H9 (cell line): ENCODE measurements at regions not wholly inside any gene's neighbourhood (a gene's known extent, or its start where the extent isn't known, plus 50 kb on each side); places are given as distances from the start of the nearest gene placed in this dataset.

Source experiments
- DNase-seq: peaks from one replicate; pipeline ENCODE4 v3.0.0-alpha.2; 2017
- H2AFZ ChIP-seq: one replicate; pipeline ENCODE4 v1.6.1; 2013; ENCODE audit warnings: mild to moderate bottlenecking, low read length, control low read depth, moderate library complexity
- H2AK5ac ChIP-seq: 2 replicates; pipeline ENCODE4 v1.6.1; 2013; ENCODE audit warnings: low read length, control low read depth, mixed read lengths; ENCODE audit not compliant: insufficient read length
- H2BK120ac ChIP-seq: one replicate; pipeline ENCODE4 v1.6.1; 2013; ENCODE audit warnings: low read depth, mild to moderate bottlenecking, low read length, control low read depth, inconsistent platforms; ENCODE audit not compliant: poor library complexity, severe bottlenecking
- H2BK12ac ChIP-seq: 2 replicates; pipeline ENCODE4 v1.6.1; 2013; ENCODE audit warnings: low read length, control low read depth, mixed read lengths, low read depth; ENCODE audit not compliant: insufficient read length
- H2BK15ac ChIP-seq: 2 replicates; pipeline ENCODE4 v1.6.1; 2013; ENCODE audit warnings: low read depth, low read length, control low read depth
- H2BK20ac ChIP-seq: one replicate; pipeline ENCODE4 v1.6.1; 2013; ENCODE audit warnings: low read depth, mild to moderate bottlenecking, low read length, control low read depth, inconsistent platforms; ENCODE audit not compliant: poor library complexity, severe bottlenecking
- H2BK5ac ChIP-seq: 2 replicates; pipeline ENCODE4 v1.6.1; 2013; ENCODE audit warnings: low read length, control low read depth, mixed read lengths; ENCODE audit not compliant: insufficient read length
- H3K14ac ChIP-seq: 2 replicates; pipeline ENCODE4 v1.6.1; 2013; ENCODE audit warnings: low read length, control low read depth; ENCODE audit not compliant: insufficient read depth
- H3K18ac ChIP-seq: 2 replicates; pipeline ENCODE4 v1.6.1; 2013; ENCODE audit warnings: low read depth, mild to moderate bottlenecking, mixed read lengths, low read length, control low read depth; ENCODE audit not compliant: insufficient read length
- H3K23ac ChIP-seq: 2 replicates; pipeline ENCODE4 v1.6.1; 2013; ENCODE audit warnings: low read length, control low read depth, mixed read lengths, low read depth; ENCODE audit not compliant: insufficient read length
- H3K23me2 ChIP-seq: 2 replicates; pipeline ENCODE4 v1.6.1; 2013; ENCODE audit warnings: low read depth, mild to moderate bottlenecking, mixed read lengths, low read length, control low read depth; ENCODE audit not compliant: insufficient read length, poor library complexity, severe bottlenecking
- H3K27ac ChIP-seq: 2 replicates; pipeline ENCODE4 v1.5.1; 2013; ENCODE audit warnings: low read length, control low read depth, mixed read lengths, low read depth; ENCODE audit not compliant: insufficient read length
- H3K27me3 ChIP-seq: 2 replicates; pipeline ENCODE4 v1.6.1; 2013; ENCODE audit warnings: low read length, control low read depth, inconsistent platforms; ENCODE audit not compliant: insufficient read depth
- H3K4ac ChIP-seq: 2 replicates; pipeline ENCODE4 v1.6.1; 2013; ENCODE audit warnings: low read depth, mild to moderate bottlenecking, control low read depth, inconsistent platforms, low read length, moderate library complexity
- H3K4me1 ChIP-seq: 2 replicates; pipeline ENCODE4 v1.6.1; 2013; ENCODE audit warnings: low read length, control low read depth, inconsistent platforms; ENCODE audit not compliant: insufficient read depth
- H3K4me2 ChIP-seq: 2 replicates; pipeline ENCODE4 v1.6.1; 2013; ENCODE audit warnings: low read length, control low read depth, mixed read lengths; ENCODE audit not compliant: insufficient read length, insufficient read depth
- H3K56ac ChIP-seq: 2 replicates; pipeline ENCODE4 v1.6.1; 2013; ENCODE audit warnings: low read depth, mild to moderate bottlenecking, mixed read lengths, low read length, control low read depth; ENCODE audit not compliant: insufficient read length
- H3K79me1 ChIP-seq: 2 replicates; pipeline ENCODE4 v1.6.1; 2013; ENCODE audit warnings: low read depth, mild to moderate bottlenecking, moderate library complexity, low read length, control low read depth, inconsistent platforms; ENCODE audit not compliant: insufficient read depth, poor library complexity, severe bottlenecking
- H3K79me2 ChIP-seq: 2 replicates; pipeline ENCODE4 v1.6.1; 2013; ENCODE audit warnings: low read length, control low read depth, inconsistent platforms; ENCODE audit not compliant: insufficient read depth
- H3K9ac ChIP-seq: 2 replicates; pipeline ENCODE4 v1.6.1; 2013; ENCODE audit warnings: low read length, control low read depth, mixed read lengths; ENCODE audit not compliant: insufficient read length; ENCODE audit errors: extremely low read depth
- H3K9me3 ChIP-seq: one replicate; pipeline ENCODE4 v1.6.1; 2013; ENCODE audit warnings: low read depth, low read length, inconsistent platforms; ENCODE audit not compliant: control insufficient read depth
- H3T11ph ChIP-seq: one replicate; pipeline ENCODE4 v1.6.1; 2013; ENCODE audit warnings: mild to moderate bottlenecking, low read length, control low read depth, inconsistent platforms
- H4K20me1 ChIP-seq: one replicate; pipeline ENCODE4 v1.6.1; 2013; ENCODE audit not compliant: control insufficient read depth, insufficient read length, insufficient read depth
- H4K5ac ChIP-seq: 2 replicates; pipeline ENCODE4 v1.6.1; 2013; ENCODE audit warnings: low read depth, mild to moderate bottlenecking, mixed read lengths, low read length, control low read depth; ENCODE audit not compliant: insufficient read length
- H4K8ac ChIP-seq: replicated peaks from 2 replicates; pipeline ENCODE4 v1.6.1; 2013; ENCODE audit warnings: low read length, control low read depth, mixed read lengths, low read depth; ENCODE audit not compliant: insufficient read length
- H4K91ac ChIP-seq: 2 replicates; pipeline ENCODE4 v1.6.1; 2013; ENCODE audit warnings: low read depth, mild to moderate bottlenecking, moderate library complexity, mixed read lengths, low read length, control low read depth; ENCODE audit not compliant: insufficient read length
- H3K27ac Mint-ChIP-seq, 3 experiments: 2 replicates in 2 of 3; 3 replicates in 1 of 3; pipeline ENCODE4 v1.8.0; 2020 to 2021; ENCODE audit warnings: mixed read lengths in 3 of 3, mild to moderate bottlenecking in 1 of 3, moderate library complexity in 1 of 3
- H3K27me3 Mint-ChIP-seq: 2 replicates; pipeline ENCODE4 v1.8.0; 2021; ENCODE audit warnings: low read depth, mild to moderate bottlenecking, moderate library complexity, mixed read lengths
- H3K36me3 Mint-ChIP-seq, 3 experiments: 2 replicates in 2 of 3; 3 replicates in 1 of 3; pipeline ENCODE4 v1.8.0; 2020 to 2021; ENCODE audit warnings: low read depth in 3 of 3, mixed read lengths in 3 of 3; ENCODE audit not compliant: insufficient read depth in 1 of 3
- H3K4me1 Mint-ChIP-seq, 2 experiments: 2 replicates each; pipeline ENCODE4 v1.8.0; 2020; ENCODE audit warnings: mixed read lengths in 2 of 2
- H3K4me3 Mint-ChIP-seq, 2 experiments: 2 replicates in 1 of 2; 3 replicates in 1 of 2; pipeline ENCODE4 v1.8.0; 2020 to 2021; ENCODE audit warnings: mild to moderate bottlenecking in 2 of 2, mixed read lengths in 2 of 2, moderate library complexity in 1 of 2
- H3K9me3 Mint-ChIP-seq, 2 experiments: 2 replicates in 1 of 2; 3 replicates in 1 of 2; pipeline ENCODE4 v1.8.0; 2020; ENCODE audit warnings: mild to moderate bottlenecking in 2 of 2, mixed read lengths in 2 of 2, moderate library complexity in 1 of 2
- WGBS: extraction: QIAGEN DNeasy Blood & Tissue Kit; methylation state at CpG from one replicate; pipeline ENCODE4 v1.1.7; 2013; ENCODE audit warnings: missing lambda C conversion rate, low lambda C conversion rate, mixed read lengths; ENCODE audit not compliant: insufficient read length; ENCODE audit errors: extremely low coverage; 5-methylcytosine and 5-hydroxymethylcytosine counted together
- TF ChIP-seq, protein P1 (sequence below): fragments of 200-600 bp; sonication (generic); conservative IDR thresholded peaks from 3 replicates; pipeline ENCODE4 v1.8.0; 2021; ENCODE audit warnings: antibody characterized with exemption, mild to moderate bottlenecking

DNA sequence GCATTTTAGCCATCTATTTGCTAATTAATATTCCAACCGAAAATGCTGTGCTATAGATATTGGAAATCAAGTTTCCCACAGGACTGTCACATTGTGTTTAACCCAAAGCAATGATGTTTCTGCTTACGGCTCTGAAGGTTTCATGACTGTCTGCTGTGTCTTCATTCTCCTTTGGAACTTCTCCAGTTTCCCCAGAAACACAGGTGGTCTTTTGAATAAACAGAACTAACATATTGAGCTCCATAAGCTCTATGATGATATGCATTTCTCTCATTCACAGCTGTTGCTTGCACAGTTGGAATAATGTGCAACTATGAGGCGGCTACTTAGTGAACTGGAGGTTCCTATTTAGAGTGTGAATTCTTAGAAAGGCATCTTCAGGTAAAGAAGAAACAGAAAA is 266.0 kb upstream of the ID4 start:
- no peaks in the 10 kb centered on the region for H3K27me3 Mint-ChIP-seq
- Histone ChIP-seq H3K9ac (no peak overlapping the region), H3K79me1 (no peaks in the 10 kb centered on the region), H3K4me2 (no peak overlapping the region), H3K27me3 (no peaks in the 10 kb centered on the region), H3K18ac (no peak overlapping the region), H3T11ph (no peak overlapping the region), H4K91ac (no peak overlapping the region), H2BK120ac (no peak overlapping the region), H2AK5ac (no peak overlapping the region), H2AFZ (no peak overlapping the region), H2BK15ac (no peak overlapping the region), H3K79me2 (no peaks in the 10 kb centered on the region), H2BK20ac (no peak overlapping the region), H3K23me2 (no peaks in the 10 kb centered on the region), H3K4me1 (no peaks in the 10 kb centered on the region), H4K5ac (no peak overlapping the region), H2BK12ac (no peak overlapping the region), H3K14ac (no peak overlapping the region), H3K56ac (no peak overlapping the region), H2BK5ac (no peak overlapping the region), H4K20me1 (no peaks in the 10 kb centered on the region), H4K8ac (no peak overlapping the region), H3K23ac (no peak overlapping the region), H3K4ac (no peak overlapping the region), H3K9me3 (no peaks in the 10 kb centered on the region), H3K27ac (no peak overlapping the region)
- TF ChIP-seq, protein P1, sequence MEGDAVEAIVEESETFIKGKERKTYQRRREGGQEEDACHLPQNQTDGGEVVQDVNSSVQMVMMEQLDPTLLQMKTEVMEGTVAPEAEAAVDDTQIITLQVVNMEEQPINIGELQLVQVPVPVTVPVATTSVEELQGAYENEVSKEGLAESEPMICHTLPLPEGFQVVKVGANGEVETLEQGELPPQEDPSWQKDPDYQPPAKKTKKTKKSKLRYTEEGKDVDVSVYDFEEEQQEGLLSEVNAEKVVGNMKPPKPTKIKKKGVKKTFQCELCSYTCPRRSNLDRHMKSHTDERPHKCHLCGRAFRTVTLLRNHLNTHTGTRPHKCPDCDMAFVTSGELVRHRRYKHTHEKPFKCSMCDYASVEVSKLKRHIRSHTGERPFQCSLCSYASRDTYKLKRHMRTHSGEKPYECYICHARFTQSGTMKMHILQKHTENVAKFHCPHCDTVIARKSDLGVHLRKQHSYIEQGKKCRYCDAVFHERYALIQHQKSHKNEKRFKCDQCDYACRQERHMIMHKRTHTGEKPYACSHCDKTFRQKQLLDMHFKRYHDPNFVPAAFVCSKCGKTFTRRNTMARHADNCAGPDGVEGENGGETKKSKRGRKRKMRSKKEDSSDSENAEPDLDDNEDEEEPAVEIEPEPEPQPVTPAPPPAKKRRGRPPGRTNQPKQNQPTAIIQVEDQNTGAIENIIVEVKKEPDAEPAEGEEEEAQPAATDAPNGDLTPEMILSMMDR: no peak
- H3K4me3 Mint-ChIP-seq: no peak overlapping the region
- peaks cover 2 to 5% (median 3%) of the 10 kb centered on the region in 3 experiments; a peak in 2 of 7 replicates for H3K36me3 Mint-ChIP-seq
- no peak for DNase-seq
- peaks cover 0 to 10% of the 10 kb centered on the region in 2 experiments; a peak in 2 of 4 replicates for H3K4me1 Mint-ChIP-seq
- peaks cover 3 to 4% of the 10 kb centered on the region in 2 experiments; a peak in 3 of 5 replicates for H3K9me3 Mint-ChIP-seq
- no peak overlapping the region for H3K27ac Mint-ChIP-seq
- no CpG with 5 or more reads among the region's 3 CpGs for whole genome bisulfite sequencing
